DND-41 (cell line): ENCODE measurements at regions not wholly inside any gene's neighbourhood (a gene's known extent, or its start where the extent isn't known, plus 50 kb on each side); places are given as distances from the start of the nearest gene placed in this dataset.

ENCODE experiments used
- CTCF ChIP-seq: IDR thresholded peaks from 2 replicates; pipeline ENCODE4 v1.5.1; 2012; ENCODE audit warnings: borderline replicate concordance, low read length, moderate library complexity, mild to moderate bottlenecking; ENCODE audit not compliant: poor library complexity, severe bottlenecking; ENCODE audit errors: extremely low read depth
- EZH2 ChIP-seq: IDR thresholded peaks from 3 replicates; pipeline ENCODE4 v1.6.1; 2012; ENCODE audit warnings: borderline replicate concordance, low read depth, mild to moderate bottlenecking, moderate library complexity, low read length, inconsistent platforms; ENCODE audit not compliant: severe bottlenecking

- TF ChIP-seq CTCF (no peak), EZH2 (no peak)
These were observed 1004.9 kb upstream of the NRXN1 start for GRCh38 chr2:52036853-52037252.
